ENCODE measurements at regions not wholly inside any gene's neighbourhood (a gene's known extent, or its start where the extent isn't known, plus 50 kb on each side); places are given as distances from the start of the nearest gene placed in this dataset.

- DNase-seq, result peak in 1 of 3 experiments; percentile 61
Observed at GRCh38 chrX:81489987-81490386, 288.1 kb downstream of the SH3BGRL start.

GRCh38 chrX:81527881-81528440, 326.1 kb downstream of the SH3BGRL start:
- peak in 1 of 3 experiments; percentile 74 for DNase-seq

GRCh38 chrX:81537723-81538122, 335.8 kb downstream of the SH3BGRL start:
- no peak for DNase-seq

GRCh38 chrX:81542255-81542654, 340.4 kb downstream of the SH3BGRL start:
- DNase-seq, result no peak

- no peak for DNase-seq
Observed at GRCh38 chrX:81556880-81557279, 355.0 kb downstream of the SH3BGRL start.

- no peak for DNase-seq
Observed at GRCh38 chrX:81564851-81565250, 362.9 kb downstream of the SH3BGRL start.

- DNase-seq, result no peak
Observed at GRCh38 chrX:81577028-81577427, 375.1 kb downstream of the SH3BGRL start.

- DNase-seq, result no peak
Observed at GRCh38 chrX:81586096-81586495, 384.2 kb downstream of the SH3BGRL start.

GRCh38 chrX:81615979-81616378, 414.1 kb downstream of the SH3BGRL start:
- no peak for DNase-seq

GRCh38 chrX:81662381-81662780, 460.5 kb downstream of the SH3BGRL start:
- no peak for DNase-seq

GRCh38 chrX:81708487-81708886, 506.6 kb downstream of the SH3BGRL start:
- DNase-seq, result no peak

- no peak for DNase-seq
Observed at GRCh38 chrX:81728622-81729021, 526.7 kb downstream of the SH3BGRL start.

GRCh38 chrX:81729269-81729777, 527.4 kb downstream of the SH3BGRL start:
- DNase-seq, result no peak

GRCh38 chrX:81779701-81780100, 577.8 kb downstream of the SH3BGRL start:
- DNase-seq, result no peak

GRCh38 chrX:81791086-81791485, 589.2 kb downstream of the SH3BGRL start:
- DNase-seq, result no peak

Data from NCI-H1417 (cell line).